HepG2 (cell line): ENCODE measurements at regions not wholly inside any gene's neighbourhood (a gene's known extent, or its start where the extent isn't known, plus 50 kb on each side); places are given as distances from the start of the nearest gene placed in this dataset.

Experiments used
- ATAC-seq: fragments of 200-7000 bp; cut with Tn5 transposase; 3 replicates; pipeline ENCODE4 v1.9.1; 2020; ENCODE audit warnings: mild to moderate bottlenecking, moderate library complexity
- BruUV-seq: library from RNA; stranded (reverse); fragments of 400-500 nt; replicated peaks from 2 replicates; lab custom pipeline; 2021; lab: Mats Ljungman, UMichigan
- CTCF ChIA-PET: fragments of 300-600 bp; formaldehyde crosslinking; extraction: SDS; loops from one replicate; lab custom pipeline; 2021; ENCODE audit warnings: low total read pairs, inconsistent platforms, low intra/inter-chr PET ratio; lab: Yijun Ruan, JAX
- POLR2A ChIA-PET: fragments of 350-600 bp; sonication (Branson Sonifier 250); formaldehyde crosslinking; loops from one replicate; lab custom pipeline; 2020; ENCODE audit warnings: antibody characterized with exemption, inconsistent platforms; lab: Yijun Ruan, JAX
- DNase-seq: peaks from one replicate; pipeline ENCODE4 v3.0.0-alpha.2; 2015; ENCODE audit warnings: low spot score
- FAIRE-seq: peaks from 3 replicates; lab custom pipeline; 2011; peaks lifted over from hg19 to GRCh38; lab: Jason Lieb, UNC
- H2AFZ ChIP-seq: one replicate; pipeline ENCODE4 v1.6.1; 2011; ENCODE audit warnings: low read length, inconsistent platforms
- H3K27ac ChIP-seq: fragments of 300-600 bp; 3 replicates; pipeline ENCODE4 v1.8.0; 2011; ENCODE audit warnings: mixed run types, mild to moderate bottlenecking, mixed read lengths, low read length, inconsistent platforms; ENCODE audit not compliant: insufficient read depth; ENCODE audit errors: extremely low read length
- H3K27me3 ChIP-seq, 2 experiments: fragments of 200-600 bp in 1 of 2; 2 replicates in 1 of 2; 3 replicates in 1 of 2; pipeline versions ENCODE4 v1.6.0 to v1.8.0; 2011; ENCODE audit warnings: low read length in 2 of 2, mild to moderate bottlenecking in 2 of 2, moderate library complexity in 2 of 2, inconsistent platforms in 1 of 2; ENCODE audit not compliant: insufficient read depth in 2 of 2, control insufficient read depth in 1 of 2
- H3K36me3 ChIP-seq, 2 experiments: fragments of 200-600 bp in 1 of 2; replicated peaks in 1 of 2; 2 replicates in 1 of 2; 3 replicates in 1 of 2; pipeline versions ENCODE4 v1.5.1 to v1.8.0; 2011; ENCODE audit warnings: low read length in 2 of 2, inconsistent platforms in 1 of 2; ENCODE audit not compliant: insufficient read depth in 2 of 2, control insufficient read depth in 1 of 2
- H3K4me1 ChIP-seq: 2 replicates; pipeline ENCODE4 v1.5.1; 2012; ENCODE audit warnings: low read length, inconsistent platforms; ENCODE audit not compliant: insufficient read depth
- H3K4me2 ChIP-seq: 2 replicates; pipeline ENCODE4 v1.6.0; 2011; ENCODE audit warnings: low read depth, low read length, inconsistent platforms
- H3K4me3 ChIP-seq, 3 experiments: fragments of 200-600 bp in 1 of 3; sonication (generic), shearing (Covaris generic) in 1 of 3; replicated peaks in 1 of 3; 2 replicates each; pipeline ENCODE4 v1.5.1; 2011 to 2016; ENCODE audit warnings: low read length in 3 of 3, inconsistent platforms in 2 of 3, low read depth in 2 of 3, mild to moderate bottlenecking in 2 of 3, control low read depth in 1 of 3, mixed read lengths in 1 of 3; ENCODE audit not compliant: insufficient read depth in 1 of 3
- H3K79me2 ChIP-seq: one replicate; pipeline ENCODE4 v1.6.1; 2011; ENCODE audit warnings: low read length, inconsistent platforms; ENCODE audit not compliant: insufficient read depth
- H3K9ac ChIP-seq: 2 replicates; pipeline ENCODE4 v1.6.0; 2011; ENCODE audit warnings: mild to moderate bottlenecking, low read depth, low read length, inconsistent platforms; ENCODE audit not compliant: insufficient read depth
- H3K9me3 ChIP-seq: 2 replicates; pipeline ENCODE4 v1.5.1; 2012; ENCODE audit warnings: mild to moderate bottlenecking, low read length
- H4K20me1 ChIP-seq: 2 replicates; pipeline ENCODE4 v1.6.0; 2011; ENCODE audit warnings: inconsistent platforms, mild to moderate bottlenecking, low read length, moderate library complexity; ENCODE audit not compliant: insufficient read depth
- ARID2 ChIP-seq: sonication (generic); formaldehyde crosslinking; IDR thresholded peaks from 2 replicates; pipeline ENCODE4 v1.8.1; 2022; ENCODE audit warnings: mild to moderate bottlenecking, missing genetic modification reagents, borderline replicate concordance
- ATAD3A ChIP-seq: sonication (generic); formaldehyde crosslinking; IDR thresholded peaks from 2 replicates; pipeline ENCODE4 v1.4.0; 2020; ENCODE audit warnings: missing genetic modification reagents
- CBX2 ChIP-seq, 2 experiments: fragments of 200-600 bp in 1 of 2; sonication (generic); formaldehyde crosslinking in 1 of 2; IDR thresholded peaks; 2 replicates each; pipeline versions ENCODE4 v1.7.0 to v1.8.1; 2018 to 2022; ENCODE audit warnings: low read depth in 2 of 2, low read length in 1 of 2, mild to moderate bottlenecking in 1 of 2, missing genetic modification reagents in 1 of 2
- CC2D1A ChIP-seq: sonication (generic); formaldehyde crosslinking; IDR thresholded peaks from 2 replicates; pipeline ENCODE4 v1.8.1; 2023; ENCODE audit warnings: mild to moderate bottlenecking, missing genetic modification reagents
- MTA1 ChIP-seq: sonication (generic); formaldehyde crosslinking; IDR thresholded peaks from 2 replicates; pipeline ENCODE4 v1.4.0; 2020; ENCODE audit warnings: missing genetic modification reagents, mild to moderate bottlenecking, borderline replicate concordance
- MYNN ChIP-seq: sonication (generic); formaldehyde crosslinking; IDR thresholded peaks from 2 replicates; pipeline ENCODE4 v1.4.0; 2020; ENCODE audit warnings: mild to moderate bottlenecking, low read depth, missing genetic modification reagents
- NKX3-1 ChIP-seq: sonication (generic); formaldehyde crosslinking; IDR thresholded peaks from 2 replicates; pipeline ENCODE4 v1.5.0; 2020; ENCODE audit warnings: missing genetic modification reagents
- NONO ChIP-seq, 2 experiments: fragments of 450-650 bp in 1 of 2; sonication (generic) in 1 of 2; formaldehyde crosslinking in 1 of 2; IDR thresholded peaks in 1 of 2; conservative IDR thresholded peaks in 1 of 2; 2 replicates each; pipeline versions ENCODE4 v1.6.1 to v1.8.0; 2017 to 2022; ENCODE audit warnings: mild to moderate bottlenecking in 1 of 2, missing genetic modification reagents in 1 of 2, moderate library complexity in 1 of 2
- NR2F2 ChIP-seq: IDR thresholded peaks from 2 replicates; pipeline ENCODE4 v1.6.1; 2012; ENCODE audit warnings: low read depth, inconsistent platforms, borderline replicate concordance
- SYNCRIP ChIP-seq: fragments of 200-400 bp; formaldehyde crosslinking; IDR thresholded peaks from 2 replicates; pipeline ENCODE4 v1.6.1; 2018; ENCODE audit warnings: mild to moderate bottlenecking, low read depth, low read length; ENCODE audit not compliant: insufficient read depth
- TAF1 ChIP-seq: sonication (generic); formaldehyde crosslinking; IDR thresholded peaks from 2 replicates; pipeline ENCODE4 v1.4.0; 2020; ENCODE audit warnings: missing genetic modification reagents
- TEAD3 ChIP-seq: optimal IDR thresholded peaks from 2 replicates; pipeline ENCODE3; 2016; ENCODE audit warnings: borderline replicate concordance
- ZNF232 ChIP-seq: sonication (generic); formaldehyde crosslinking; IDR thresholded peaks from 2 replicates; pipeline ENCODE4 v1.4.0; 2020; ENCODE audit warnings: missing genetic modification reagents, borderline replicate concordance
- ZNF350 ChIP-seq: sonication (generic); formaldehyde crosslinking; IDR thresholded peaks from 2 replicates; pipeline ENCODE4 v1.4.0; 2020; ENCODE audit warnings: mild to moderate bottlenecking, low read depth, missing genetic modification reagents, borderline replicate concordance
- ZNF782 ChIP-seq: sonication (generic); formaldehyde crosslinking; IDR thresholded peaks from 2 replicates; pipeline ENCODE4 v1.4.0; 2020; ENCODE audit warnings: missing genetic modification reagents, mild to moderate bottlenecking, borderline replicate concordance
- ZZZ3 ChIP-seq: sonication (generic); formaldehyde crosslinking; IDR thresholded peaks from 2 replicates; pipeline ENCODE4 v1.4.0; 2020; ENCODE audit warnings: missing genetic modification reagents, mild to moderate bottlenecking, borderline replicate concordance
- WGBS: methylation state at CpG from one replicate; pipeline ENCODE4 v1.1.6; 2017; ENCODE audit warnings: low lambda C conversion rate; 5-methylcytosine and 5-hydroxymethylcytosine counted together
- in situ Hi-C: cut with HindIII; loops from 2 replicates; pipeline ENCODE4 v1.10.0; 2017; ENCODE audit warnings: low pct_unique_long_range_greater_than_20kb; ENCODE audit not compliant: extremely low pct_ligation_motif_present
- intact Hi-C: fragments of 100-400 bp; cut with micrococcal nuclease; formaldehyde crosslinking; loops from one replicate; pipeline ENCODE4 v1.10.0; 2022; ENCODE audit not compliant: unreplicated experiment
- TF ChIP-seq, protein P1 (sequence below): IDR thresholded peaks from 2 replicates; pipeline ENCODE4 v1.6.1; 2018; ENCODE audit warnings: missing genetic modification reagents, mild to moderate bottlenecking, missing compliant biosample characterization
- TF ChIP-seq, protein P2 (sequence below), 2 experiments: sonication (generic) in 1 of 2; formaldehyde crosslinking in 1 of 2; IDR thresholded peaks; 2 replicates each; pipeline versions ENCODE4 v1.4.0 to v1.6.1; 2016 to 2020; ENCODE audit warnings: borderline replicate concordance in 1 of 2, low read depth in 1 of 2, mild to moderate bottlenecking in 1 of 2, missing genetic modification reagents in 1 of 2
- TF ChIP-seq, protein P3 (sequence below): sonication (generic); formaldehyde crosslinking; IDR thresholded peaks from 2 replicates; pipeline ENCODE4 v1.8.1; 2023; ENCODE audit warnings: mild to moderate bottlenecking, moderate library complexity, missing genetic modification reagents

DNA sequence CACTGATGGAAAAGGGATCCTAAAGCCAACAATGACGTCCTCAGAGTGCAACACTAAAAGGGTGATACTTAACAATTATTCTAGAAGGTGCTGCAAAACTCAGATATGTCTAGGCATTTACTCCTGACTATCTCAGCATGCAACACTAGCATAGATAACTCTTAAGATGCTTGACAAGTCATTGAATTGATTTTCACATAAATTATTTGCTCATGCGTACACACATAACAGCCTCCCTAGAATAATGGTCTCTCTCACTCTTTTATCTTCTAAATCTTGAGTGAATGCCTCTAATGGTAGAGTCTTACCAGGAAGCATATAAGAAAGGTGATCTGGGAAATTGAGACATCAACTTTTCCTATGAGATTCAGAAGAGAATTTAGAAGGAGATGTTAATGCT is 1283.7 kb downstream of the MRPL39 start:
- no peak for FAIRE-seq
- H3K9me3 ChIP-seq = peaks cover 72% of the 10 kb centered on the region
- ChIA-PET CTCF (no interaction called here), POLR2A (no interaction called here)
- H3K4me2 ChIP-seq = no peak overlapping the region
- no peaks in the 10 kb centered on the region for H3K36me3 ChIP-seq
- H3K9ac ChIP-seq = no peak overlapping the region
- no peaks in the 10 kb centered on the region for H3K4me1 ChIP-seq
- H2AFZ ChIP-seq = no peak overlapping the region
- BruUV-seq = no TSS peak
- no peaks in the 10 kb centered on the region for H4K20me1 ChIP-seq
- ATAC-seq = no peak
- H3K27me3 ChIP-seq = no peaks in the 10 kb centered on the region
- DNase-seq = no peak
- no peaks in the 10 kb centered on the region for H3K79me2 ChIP-seq
- H3K27ac ChIP-seq = no peak overlapping the region
- no peak overlapping the region for H3K4me3 ChIP-seq
- WGBS = 30% methylated on average over 2 of the region's 2 CpGs
- no peak for TF ChIP-seq NR2F2
- no peak for TF ChIP-seq ARID2 (CRISPR knock-in tag)
- TF ChIP-seq, protein P1, sequence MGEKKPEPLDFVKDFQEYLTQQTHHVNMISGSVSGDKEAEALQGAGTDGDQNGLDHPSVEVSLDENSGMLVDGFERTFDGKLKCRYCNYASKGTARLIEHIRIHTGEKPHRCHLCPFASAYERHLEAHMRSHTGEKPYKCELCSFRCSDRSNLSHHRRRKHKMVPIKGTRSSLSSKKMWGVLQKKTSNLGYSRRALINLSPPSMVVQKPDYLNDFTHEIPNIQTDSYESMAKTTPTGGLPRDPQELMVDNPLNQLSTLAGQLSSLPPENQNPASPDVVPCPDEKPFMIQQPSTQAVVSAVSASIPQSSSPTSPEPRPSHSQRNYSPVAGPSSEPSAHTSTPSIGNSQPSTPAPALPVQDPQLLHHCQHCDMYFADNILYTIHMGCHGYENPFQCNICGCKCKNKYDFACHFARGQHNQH (CRISPR knock-in tag) = no peak
- no peak for TF ChIP-seq MYNN (CRISPR knock-in tag)
- TF ChIP-seq, protein P2, sequence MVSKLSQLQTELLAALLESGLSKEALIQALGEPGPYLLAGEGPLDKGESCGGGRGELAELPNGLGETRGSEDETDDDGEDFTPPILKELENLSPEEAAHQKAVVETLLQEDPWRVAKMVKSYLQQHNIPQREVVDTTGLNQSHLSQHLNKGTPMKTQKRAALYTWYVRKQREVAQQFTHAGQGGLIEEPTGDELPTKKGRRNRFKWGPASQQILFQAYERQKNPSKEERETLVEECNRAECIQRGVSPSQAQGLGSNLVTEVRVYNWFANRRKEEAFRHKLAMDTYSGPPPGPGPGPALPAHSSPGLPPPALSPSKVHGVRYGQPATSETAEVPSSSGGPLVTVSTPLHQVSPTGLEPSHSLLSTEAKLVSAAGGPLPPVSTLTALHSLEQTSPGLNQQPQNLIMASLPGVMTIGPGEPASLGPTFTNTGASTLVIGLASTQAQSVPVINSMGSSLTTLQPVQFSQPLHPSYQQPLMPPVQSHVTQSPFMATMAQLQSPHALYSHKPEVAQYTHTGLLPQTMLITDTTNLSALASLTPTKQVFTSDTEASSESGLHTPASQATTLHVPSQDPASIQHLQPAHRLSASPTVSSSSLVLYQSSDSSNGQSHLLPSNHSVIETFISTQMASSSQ (IDR thresholded peaks at IDR 0.05; ENCODE audit: low read depth) = no peak
- TF ChIP-seq, protein P2 (CRISPR knock-in tag; IDR thresholded peaks at IDR 0.05; ENCODE audit: borderline replicate concordance) = no peak
- TF ChIP-seq ATAD3A (CRISPR knock-in tag) = no peak
- no peak for TF ChIP-seq MTA1 (CRISPR knock-in tag)
- TF ChIP-seq ZNF782 (CRISPR knock-in tag) = no peak
- TF ChIP-seq ZNF232 (CRISPR knock-in tag) = no peak
- no peak for TF ChIP-seq NONO (IDR thresholded peaks at IDR 0.05)
- TF ChIP-seq NONO (CRISPR knock-in tag; conservative IDR thresholded peaks at IDR 0.05) = no peak
- no peak for TF ChIP-seq ZZZ3
- TF ChIP-seq, protein P3, sequence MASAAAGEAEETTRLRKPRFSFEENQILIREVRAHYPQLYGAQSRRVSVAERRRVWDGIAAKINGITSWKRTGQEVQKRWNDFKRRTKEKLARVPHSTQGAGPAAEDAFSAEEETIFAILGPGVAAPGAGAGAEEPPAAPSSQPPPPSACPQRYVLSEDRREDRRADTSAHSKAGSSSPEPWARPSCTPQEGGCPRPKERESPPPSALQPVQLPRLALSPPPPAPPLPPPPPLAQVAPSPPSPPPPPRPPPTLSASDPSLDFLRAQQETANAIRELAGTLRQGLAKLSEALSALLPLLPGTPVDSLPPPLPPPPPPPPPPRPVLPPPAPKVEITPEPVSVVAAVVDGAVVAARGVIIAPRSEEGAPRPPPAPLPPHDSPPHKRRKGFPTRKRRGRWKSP (CRISPR knock-in tag) = no peak
- no peak for TF ChIP-seq TAF1 (CRISPR knock-in tag)
- TF ChIP-seq NKX3-1 (CRISPR knock-in tag) = no peak
- no peak for TF ChIP-seq CBX2 (IDR thresholded peaks at IDR 0.05; ENCODE audit: low read depth, low read length)
- no peak for TF ChIP-seq CBX2 (CRISPR knock-in tag; IDR thresholded peaks at IDR 0.05; ENCODE audit: low read depth)
- TF ChIP-seq CC2D1A (CRISPR knock-in tag) = no peak
- TF ChIP-seq TEAD3 (CRISPR knock-in tag) = no peak
- no peak for TF ChIP-seq ZNF350 (CRISPR knock-in tag)
- no peak for TF ChIP-seq SYNCRIP
- TF ChIP-seq, all 625 proteins: peak for 0
- intact Hi-C loops (no loop called here), in situ Hi-C loops (no loop called here)
